GF-D8 (cell line): ENCODE measurements at regions not wholly inside any gene's neighbourhood (a gene's known extent, or its start where the extent isn't known, plus 50 kb on each side); places are given as distances from the start of the nearest gene placed in this dataset.

Experiments used
- DNase-seq: peaks from one replicate; lab custom pipeline; 2025; lab: John Stamatoyannopoulos, UW

DNA sequence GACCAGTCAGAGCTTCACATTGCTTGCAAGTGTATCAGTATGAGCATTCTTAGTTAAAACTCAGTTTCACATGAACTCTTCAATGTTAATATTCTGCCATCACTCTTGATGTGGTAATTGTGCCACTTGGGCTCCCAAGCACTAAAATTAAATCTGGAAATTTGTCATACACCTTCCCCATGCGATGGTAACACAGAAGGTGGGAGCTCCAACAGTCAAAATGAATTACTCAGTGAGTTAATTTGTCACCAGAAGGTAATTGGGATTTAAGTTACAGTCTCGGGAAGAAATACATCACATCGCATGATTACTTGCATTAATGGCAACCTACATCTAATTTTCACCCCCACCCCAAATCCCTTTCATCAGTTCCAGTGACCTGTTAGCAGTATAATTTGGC, 376.5 kb upstream of the DAB1 start:
- no peak for DNase-seq

DNA sequence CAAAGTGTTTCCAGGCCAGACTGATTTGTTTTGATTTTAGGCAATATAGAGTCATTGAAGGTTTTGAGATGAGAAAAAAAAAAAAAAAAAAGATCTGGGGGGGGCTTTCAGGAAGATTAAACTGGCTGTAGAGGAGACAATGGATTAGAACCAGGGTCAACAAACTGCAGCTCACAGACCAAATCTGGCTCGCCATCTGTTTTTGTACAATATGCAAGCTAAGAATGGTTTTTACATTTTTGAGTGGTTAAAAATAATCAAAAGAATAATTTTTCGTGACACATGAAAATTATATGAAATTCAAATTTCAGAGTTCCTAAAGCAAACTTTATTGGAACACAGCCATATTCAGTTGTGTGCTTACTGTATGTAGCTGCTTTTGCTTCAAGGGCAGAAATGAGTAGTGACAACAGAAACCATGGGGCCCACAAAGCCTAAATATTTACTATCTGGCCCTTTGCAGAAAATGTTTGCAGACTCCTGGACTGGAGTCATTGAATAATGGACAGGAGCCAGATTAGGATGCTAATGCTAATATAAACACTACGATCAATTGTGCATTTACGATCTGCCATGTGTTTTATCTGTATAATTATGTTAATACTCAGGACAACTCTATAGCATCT, 375.7 kb upstream of the DAB1 start:
- DNase-seq, result no peak

DNA sequence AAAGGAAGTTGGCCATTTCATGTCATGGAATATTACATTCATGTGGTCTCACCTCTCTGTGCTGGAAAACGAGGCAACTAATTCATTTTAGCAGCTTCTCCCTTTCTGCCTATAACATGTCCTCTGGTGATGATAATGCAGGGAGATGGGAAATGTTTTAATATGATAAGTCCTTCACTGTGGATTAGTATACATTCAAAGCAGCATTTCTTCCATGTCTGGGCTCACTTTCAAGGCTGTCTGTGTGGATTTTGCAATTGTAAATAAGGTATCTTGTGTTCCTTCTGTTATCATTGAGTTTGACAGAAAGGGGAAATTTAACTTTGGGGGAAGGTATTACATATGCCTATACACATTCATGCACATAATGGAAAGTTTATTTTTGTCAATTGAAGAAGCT, 374.7 kb upstream of the DAB1 start:
- DNase-seq, result no peak

DNA sequence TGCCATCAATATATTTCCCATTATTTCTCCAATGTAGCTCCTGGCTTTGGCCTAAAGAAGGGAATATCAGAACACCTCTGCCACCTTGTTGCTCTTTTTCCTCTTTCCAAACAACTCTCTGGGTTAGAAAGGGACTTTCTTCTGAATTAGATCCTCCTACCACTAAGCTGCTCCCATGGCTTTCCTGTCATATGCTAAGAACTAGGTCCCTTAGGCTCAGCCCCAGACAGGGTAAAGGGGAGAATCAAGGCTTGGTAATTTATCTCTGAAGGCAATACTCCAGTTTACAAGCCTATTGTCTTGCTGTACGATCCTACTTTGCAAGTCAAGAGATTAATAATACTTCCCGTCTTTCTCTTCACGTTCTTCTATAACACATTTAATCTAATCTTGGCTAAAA, 373.2 kb upstream of the DAB1 start:
- no peak for DNase-seq

DNA sequence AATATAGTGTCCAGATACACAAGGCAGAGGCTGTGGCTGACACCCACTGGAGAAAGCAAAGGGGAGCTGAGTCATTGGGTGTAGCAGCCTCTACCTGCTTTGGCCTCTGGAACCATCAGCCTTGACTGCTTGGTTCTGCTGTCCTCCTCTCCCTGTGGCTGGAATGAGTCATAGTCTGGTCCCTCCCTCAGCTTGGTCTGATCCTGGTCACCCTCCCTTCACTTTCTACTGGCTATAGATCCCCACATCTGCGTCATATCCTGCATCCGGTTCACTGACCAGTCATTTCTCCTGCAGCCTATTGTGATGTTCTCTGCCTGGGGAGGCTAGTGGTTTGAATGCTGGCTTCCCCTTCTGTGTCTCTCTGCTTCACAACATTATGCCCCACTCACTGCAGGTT, 372.8 kb upstream of the DAB1 start:
- DNase-seq, result no peak

DNA sequence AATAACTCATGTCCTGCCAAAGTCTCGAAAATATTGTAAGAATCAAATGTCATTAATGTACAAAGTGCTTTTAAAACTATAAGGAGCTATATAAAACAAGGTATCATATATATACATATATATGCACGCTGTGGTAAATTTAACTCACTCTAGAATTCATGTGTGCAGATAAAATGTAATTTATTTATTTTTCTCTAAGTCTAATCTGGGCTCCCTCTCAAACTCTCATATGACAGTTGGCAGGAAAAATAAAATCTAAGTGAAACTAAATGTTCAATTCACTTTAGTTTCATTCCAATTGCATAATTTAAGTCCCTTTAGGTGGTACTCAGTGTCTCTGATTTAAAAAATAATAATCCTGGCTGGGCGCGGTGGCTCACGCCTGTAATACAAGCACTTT, 372.0 kb upstream of the DAB1 start:
- no peak for DNase-seq

DNA sequence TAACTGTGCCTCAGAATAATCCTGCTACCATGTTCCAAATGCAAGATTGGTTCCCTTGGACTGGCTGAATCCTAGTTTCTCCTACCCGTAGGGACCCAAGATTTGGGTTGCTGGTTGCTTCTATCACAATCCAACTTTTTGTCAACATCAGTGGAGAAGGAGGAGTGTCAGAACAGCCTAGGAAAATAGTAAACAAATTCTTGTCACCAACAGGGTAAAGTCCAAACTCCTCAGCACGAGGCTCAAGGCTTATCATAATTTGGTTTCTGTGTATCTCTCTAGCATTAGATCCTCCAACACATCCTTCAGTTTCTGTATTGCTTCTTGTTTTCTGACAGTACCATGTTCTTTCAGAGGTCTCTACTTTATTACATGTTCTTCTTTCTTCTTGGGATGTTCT, 370.2 kb upstream of the DAB1 start:
- DNase-seq, result no peak

DNA sequence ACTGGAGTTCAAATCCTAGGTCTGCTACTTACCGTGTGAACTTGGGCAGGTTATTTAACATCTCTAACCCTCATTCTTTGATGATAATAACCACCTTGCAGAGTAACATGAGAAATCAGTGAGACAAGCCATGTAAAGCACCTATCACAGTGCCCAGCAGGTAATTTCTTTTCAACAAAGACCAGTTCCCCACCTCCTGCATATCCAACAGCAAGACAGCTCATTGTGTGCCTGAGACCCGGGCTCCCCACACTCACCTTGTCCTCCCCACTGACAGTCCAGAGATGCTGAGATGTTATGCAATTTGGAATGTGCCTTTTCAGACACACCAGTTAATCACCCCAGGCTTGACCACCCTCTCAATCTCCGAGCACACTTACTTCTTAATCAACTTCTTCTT, 367.6 kb upstream of the DAB1 start:
- DNase-seq, result no peak

DNA sequence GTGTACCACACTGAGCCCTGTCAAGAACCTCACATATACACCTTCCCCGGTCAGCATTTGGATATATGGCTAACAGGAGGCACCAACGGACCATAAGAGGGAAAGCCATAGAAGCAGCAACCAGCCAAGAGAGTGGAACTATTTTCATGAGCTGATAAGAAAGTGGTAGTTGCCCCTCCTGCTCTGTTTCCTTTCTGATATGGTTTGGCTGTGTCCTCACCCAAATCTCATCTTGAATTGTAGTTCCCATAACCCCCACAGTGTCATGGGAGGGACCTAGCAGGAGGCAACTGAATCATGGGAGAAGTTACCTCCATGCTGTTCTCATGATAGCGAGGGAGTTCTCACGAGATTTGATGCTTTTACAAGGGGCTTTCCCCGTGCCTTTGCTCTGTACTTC, 366.1 kb upstream of the DAB1 start:
- DNase-seq, result no peak

DNA sequence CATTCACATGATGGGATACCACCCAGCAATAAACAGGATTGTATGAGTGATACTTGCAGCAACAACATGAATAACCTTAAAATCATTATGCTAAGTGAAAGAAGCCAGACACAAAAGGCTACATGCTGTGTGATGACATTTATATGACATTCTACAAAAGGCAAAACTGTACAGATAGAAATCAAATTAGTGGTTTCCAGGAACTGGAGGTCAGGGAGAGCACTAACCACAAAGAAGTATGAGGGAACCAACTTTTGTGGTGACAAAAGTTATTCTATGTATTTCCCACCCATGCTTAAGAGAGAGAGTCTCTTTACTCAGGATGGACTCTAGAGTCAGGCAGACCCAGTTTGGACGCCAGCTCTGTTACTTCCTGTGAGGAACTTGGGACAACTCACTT, 364.5 kb upstream of the DAB1 start:
- DNase-seq, result no peak

DNA sequence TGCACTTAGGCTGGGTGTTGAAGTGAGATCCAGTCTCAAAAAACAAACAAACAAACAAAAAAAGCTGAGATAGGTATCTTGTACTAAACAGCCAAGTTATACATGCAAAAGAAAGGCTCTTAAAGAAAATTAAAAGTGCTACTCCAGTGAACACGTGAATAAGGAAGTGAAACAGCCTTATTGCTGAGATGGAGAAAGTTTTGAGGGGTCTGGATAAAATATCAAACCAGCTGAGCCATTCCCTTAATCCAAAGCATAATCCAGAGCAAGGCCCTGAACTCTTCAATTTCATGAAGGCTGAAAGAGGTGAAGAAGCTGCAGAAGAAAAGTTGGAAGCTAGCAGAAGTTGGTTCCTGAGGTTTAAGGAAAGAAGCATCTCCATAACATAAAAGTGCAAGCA, 360.5 kb upstream of the DAB1 start:
- DNase-seq, result no peak

DNA sequence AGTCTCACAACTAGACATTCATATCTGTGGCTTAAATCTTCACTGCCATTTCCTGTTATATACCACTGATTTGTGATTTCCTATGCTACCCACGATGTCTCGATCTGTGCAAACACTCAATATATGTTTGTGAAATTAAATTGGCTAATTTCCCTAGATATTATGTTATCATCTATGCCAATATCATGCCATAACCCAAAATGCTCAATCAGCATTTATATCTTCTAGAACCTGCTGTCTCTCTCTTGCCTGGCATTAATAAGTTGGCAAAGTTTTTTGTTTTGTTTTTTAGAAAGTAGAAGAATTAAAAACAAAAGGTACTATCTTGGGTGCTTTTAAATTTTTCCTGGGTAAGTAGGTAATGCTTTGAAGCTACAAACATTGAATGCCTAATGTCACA, 358.5 kb upstream of the DAB1 start:
- DNase-seq, result no peak

DNA sequence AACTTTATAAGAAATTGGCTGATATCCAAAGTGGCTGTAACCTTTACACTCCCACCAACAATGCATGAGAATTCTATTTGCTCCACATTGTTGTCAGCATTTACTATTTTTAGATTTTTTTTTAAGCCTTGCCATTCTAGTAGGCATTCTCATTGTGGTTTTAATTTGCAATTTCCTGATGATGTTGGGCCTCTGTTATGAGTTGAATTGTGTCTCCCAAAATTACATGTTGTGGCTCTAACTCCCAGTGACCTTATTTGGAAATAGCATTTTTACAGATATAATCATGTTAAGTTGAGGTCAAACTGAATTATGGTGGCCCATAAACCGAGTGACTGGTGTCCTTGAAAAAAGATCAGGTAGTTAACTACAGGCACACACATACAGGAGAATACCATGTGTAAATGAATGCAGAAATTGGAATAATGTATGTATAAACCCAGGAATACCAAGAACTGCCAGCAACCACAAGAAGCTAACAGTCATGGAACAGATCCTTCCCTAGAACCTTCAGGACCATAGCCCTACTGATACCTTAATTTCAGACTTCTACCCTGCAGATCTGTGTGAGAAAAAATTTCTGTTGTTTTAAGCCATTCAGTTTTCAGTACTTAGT, 348.8 kb upstream of the DAB1 start:
- DNase-seq, result no peak

DNA sequence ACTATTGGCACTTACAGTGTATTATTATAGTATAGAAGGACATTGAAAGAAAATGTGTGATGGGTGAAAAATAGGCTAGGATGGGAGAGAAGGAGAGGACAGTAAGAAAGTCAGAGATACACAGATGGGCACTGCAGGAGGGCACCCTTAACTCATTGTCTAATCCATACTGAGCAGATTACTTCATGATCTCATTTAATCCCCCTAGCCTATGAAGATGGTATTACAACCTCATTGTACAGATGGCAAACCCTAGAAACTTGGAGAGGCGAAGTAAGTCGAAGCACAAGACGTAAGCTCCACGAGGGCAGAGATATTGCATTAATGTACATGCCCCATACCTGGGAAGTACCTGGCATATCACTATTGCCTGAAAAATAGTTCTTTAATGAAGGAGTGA, 346.9 kb upstream of the DAB1 start:
- DNase-seq, result no peak

DNA sequence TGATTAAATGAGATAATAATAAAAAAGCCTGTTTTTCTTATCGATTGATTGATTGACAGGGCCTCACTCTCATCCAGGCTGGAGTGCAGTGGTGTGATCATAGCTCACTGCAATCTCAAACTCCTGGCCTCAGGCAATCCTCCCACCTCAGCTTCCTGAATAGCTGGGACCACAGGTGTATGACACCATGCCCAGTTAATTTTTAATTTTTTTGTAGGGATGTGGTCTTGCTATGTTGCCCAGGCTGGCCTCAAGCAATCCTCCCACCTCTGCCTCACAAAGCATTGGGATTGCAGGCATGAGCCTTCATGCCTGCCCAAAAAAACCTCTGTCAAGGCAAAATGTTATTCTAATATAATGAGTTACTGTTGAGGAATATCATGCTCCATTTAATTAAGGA, 346.4 kb upstream of the DAB1 start:
- DNase-seq, result no peak

DNA sequence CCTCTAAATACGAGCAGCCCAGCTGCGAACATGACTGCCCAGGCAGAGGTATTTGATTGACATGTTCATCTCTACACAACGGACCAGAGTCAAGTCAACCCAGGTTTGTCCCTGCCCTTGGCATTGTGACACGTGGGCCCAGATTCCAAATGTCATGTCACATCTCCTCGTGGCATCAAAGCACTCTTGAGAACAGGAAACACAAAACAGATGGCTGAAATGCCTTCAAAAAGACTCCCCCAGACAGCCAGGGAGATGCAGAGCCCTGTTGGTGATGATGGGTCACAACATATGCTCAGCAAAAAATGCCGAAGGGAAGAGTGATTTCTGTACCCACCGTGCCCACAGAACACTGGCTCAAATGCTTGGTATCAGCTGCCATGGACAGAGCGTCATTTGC, 337.8 kb upstream of the DAB1 start:
- DNase-seq, result no peak

DNA sequence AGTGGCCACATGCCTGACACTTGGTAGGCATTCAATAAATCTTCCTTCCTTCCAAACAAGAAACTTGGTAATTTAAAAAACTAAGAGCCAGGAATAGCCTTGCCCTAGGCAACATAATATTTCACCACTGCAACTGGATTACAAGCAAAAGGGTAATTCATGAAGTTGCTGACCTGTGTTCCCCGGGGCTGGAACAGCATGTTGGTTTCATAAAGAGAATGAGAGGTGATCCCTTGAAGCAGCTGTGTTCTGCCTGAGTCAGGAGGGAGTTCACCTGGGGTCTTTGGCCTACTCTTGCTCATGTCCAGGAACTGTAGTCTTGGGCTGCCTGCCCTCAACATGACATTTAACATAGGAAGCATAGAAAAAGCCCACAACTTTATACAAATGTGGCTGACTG, 329.0 kb upstream of the DAB1 start:
- no peak for DNase-seq

DNA sequence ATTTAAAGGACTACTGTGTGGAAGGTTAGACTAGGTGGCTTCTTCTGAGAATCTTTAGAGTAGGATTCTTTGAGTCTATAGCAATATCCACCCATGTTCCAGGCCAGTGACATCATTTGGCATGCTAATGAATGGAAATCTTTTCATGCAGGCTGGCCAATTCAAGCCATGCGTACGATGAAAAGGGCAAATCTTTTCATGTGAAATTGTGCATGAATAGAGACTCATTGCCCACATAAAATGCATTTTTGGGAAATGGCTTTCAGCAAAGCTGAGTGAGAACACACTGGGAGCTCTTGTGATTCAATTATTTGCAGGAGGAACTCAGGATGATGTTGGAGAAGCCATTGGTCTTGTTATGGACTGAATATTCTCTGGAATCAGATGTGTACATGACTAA, 324.9 kb upstream of the DAB1 start:
- DNase-seq, result no peak

DNA sequence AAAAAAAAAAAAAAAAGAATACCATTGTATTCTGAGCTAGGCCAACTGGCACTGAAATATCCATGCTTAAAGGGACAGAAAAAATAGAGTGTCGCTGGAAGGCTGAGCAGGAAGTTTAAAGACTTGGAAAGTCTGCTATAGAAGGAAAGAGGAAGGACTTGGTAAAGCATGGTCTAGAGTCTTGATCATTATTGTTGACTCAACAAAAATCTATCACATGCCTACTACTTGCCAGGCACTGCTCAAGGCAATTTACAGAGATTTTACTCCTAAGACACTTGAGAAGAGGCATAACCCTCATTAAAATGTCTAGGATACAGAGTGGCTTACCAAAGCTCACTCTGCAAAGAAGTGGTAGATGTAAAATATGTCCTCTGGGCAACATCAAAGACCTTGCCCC, 324.0 kb upstream of the DAB1 start:
- no peak for DNase-seq

DNA sequence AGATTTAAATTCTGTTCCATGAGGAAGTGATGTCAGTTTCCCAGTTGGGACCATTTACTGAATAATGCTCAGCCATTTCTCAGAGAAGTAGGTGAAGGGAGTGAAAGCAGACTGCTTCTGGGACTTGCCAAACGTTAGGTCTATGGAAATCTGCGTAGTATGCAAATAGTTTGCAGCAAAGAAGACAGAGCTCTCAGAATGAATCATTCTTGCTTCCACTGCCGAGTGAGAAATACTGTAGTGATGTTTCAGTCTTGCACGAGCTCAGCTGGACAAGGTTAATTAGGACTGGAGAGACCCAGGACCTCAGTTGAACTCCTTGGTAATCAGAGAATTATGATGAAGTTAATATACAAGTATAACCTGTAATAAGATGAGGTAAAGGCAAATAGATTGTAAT, 317.7 kb upstream of the DAB1 start:
- no peak for DNase-seq

DNA sequence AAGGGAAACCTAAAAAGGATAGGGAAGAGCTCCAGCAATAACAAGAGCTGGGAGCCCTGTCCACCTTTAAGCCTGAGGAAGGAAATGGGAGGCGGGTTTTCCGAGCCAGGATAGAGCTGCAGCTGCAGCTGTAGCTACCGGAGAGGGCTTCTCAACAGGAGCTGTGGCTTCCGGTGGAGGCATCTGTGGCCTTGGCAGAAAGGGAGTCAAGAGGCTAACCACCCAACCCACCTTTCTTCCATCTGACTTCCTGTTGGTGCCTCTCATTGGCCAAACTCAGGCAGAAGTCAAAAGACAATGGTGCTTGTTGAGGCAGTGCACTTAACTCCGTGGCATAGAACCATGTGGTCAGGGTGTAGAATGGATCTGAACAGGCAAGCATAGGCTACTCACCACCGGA, 313.1 kb upstream of the DAB1 start:
- DNase-seq, result no peak

DNA sequence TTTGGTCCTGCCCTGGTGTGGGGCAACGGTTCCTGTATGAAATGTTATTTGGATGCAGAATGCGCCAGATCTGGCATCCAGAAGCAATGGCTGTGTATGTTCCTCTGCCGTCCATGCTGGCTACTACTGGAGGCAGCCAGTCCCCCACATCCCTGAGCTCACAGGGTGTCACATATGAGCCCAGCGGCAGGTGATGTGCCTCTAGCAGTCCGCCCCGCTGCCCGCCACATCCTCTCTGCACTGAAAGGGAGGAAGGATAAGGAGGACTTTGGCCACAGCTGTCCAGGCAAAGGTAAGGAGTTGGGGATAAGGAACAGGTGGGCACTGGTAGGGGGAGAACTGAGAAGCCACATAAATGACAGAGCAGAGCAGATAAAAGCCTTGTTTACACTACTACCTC, 305.3 kb upstream of the DAB1 start:
- DNase-seq, result no peak

DNA sequence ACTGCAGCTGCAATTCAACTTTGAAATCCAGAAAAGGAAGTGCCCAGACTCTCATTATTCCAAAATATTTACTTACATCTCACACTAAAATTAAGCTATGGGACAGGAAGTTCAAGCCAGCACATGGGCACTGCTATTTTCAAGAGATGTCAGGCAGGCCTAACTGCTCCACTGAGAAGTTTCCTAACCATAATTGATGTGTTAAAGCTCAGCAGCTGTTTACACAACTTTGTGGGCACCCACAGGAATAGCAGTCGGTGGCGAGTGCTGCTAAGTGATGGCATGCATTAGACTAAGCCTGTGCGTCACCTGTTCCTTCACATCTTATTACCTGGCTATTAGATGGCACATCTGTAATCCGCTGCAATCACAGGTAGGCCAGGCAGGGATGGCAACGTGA, 303.3 kb upstream of the DAB1 start:
- no peak for DNase-seq

DNA sequence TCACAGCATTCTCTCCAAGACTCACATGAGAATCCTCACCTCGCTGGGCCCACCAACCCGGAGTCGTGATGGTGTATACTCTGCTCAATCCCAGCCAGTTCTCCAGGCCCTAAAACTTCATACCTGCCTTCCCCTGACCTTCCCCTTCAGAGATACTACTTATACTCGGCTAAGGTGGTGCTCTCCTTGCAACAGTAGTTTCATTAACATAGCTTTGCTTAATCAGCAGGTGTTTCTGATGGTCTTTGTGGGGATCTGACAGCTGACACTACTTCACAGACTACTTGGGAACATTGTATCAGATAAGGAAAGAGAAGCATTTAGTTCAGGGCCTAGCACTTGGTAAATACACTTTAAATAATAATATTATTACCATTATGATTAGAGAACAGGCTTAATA, 301.5 kb upstream of the DAB1 start:
- no peak for DNase-seq

DNA sequence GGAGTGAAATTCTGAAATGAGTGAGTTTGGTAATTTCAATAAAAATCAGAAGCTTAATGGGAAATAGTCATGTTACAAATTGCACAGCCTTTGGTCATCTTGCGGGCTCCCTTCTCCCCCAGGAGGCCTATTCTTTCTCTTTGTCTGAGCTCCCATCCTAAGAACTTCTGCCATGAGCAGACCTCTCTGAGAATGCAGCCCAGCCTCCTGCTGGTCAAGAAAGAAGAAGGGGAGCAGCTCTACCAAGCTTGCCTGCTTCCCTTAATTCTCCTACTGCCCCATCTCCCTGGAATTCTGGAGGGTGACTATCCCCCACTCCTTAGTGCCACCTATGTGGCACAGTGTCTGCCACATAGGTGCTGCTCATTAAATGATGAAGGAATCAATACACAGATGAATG, 300.7 kb upstream of the DAB1 start:
- DNase-seq, result no peak
